A172 (cell line): ENCODE measurements at regions not wholly inside any gene's neighbourhood (a gene's known extent, or its start where the extent isn't known, plus 50 kb on each side); places are given as distances from the start of the nearest gene placed in this dataset.
"Not testable (repeated sequence)": the region's sequence is repeated elsewhere in the genome, so short reads cannot be mapped to it uniquely, and the experiment has no call there.

ENCODE experiments used
- DNase-seq: peaks from one replicate; pipeline ENCODE4 v3.0.0-alpha.2; 2015; ENCODE audit warnings: low spot score

DNA sequence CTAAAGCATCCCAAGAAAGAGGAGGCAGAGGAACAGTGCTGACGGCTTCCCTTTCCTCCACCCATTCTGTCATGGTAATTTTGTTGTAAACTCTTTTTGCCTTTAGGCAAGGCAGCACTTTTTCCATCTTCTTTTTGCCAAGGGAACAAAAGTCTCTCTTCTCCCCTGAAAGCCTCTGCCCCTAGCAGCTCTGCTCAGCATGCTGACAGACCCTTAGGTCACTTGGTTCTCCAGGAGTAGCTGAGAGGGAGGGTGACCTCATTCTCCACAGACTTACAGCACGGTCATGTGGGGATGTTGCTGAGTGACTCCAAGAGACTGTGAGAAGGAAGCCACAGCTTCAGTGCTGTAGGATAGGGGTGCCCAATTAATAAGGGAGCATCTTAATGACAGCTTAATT, 81.1 kb upstream of the RALGAPA2 start:
- DNase-seq = no peak

DNA sequence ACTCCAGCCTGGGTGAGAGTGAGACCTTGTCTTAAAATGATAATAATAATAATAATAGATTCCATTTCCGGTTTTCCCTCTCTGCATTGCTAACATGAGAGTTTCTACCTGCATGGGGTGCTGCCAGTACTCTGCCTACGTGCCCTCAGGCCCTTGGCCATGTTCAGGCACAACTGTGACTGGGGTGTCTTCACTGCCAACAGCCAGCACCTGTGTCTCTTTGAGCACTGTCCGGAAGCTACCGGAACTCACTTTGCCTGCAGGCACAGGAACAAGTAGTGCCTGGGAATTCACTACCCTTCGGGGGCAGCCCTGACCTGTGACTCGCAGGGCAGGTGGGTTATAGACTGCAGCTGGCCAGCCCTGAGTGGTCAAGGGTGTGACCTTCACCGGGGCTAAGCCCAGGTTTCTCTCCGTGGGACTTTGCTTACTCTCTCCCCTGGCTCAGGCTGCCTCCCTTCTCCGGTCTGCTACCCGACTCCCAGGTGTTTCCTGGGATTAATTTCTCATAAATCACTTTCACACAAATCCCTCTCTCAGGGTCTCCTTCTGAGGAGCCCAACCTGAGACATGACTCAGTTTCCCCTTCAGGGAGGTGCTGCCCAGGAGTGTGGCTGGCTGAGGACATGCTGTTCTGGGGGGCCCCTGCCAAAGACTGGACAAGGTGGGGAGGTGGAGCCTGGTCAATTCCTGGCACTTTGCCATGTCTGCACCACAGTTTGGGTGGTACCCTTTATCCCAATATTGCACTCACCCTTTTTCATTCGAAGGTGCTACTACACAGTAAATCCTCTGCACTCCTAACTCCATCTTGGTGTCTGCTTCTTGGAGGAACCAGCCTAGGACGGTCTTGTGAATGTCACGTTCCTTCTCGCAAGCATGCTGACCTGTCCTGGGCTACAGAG, 79.5 kb upstream of the RALGAPA2 start:
- no peak for DNase-seq

- DNase-seq = no peak
These were observed 75.9 kb upstream of the RALGAPA2 start for GRCh38 chr20:20788308-20788707.

DNA sequence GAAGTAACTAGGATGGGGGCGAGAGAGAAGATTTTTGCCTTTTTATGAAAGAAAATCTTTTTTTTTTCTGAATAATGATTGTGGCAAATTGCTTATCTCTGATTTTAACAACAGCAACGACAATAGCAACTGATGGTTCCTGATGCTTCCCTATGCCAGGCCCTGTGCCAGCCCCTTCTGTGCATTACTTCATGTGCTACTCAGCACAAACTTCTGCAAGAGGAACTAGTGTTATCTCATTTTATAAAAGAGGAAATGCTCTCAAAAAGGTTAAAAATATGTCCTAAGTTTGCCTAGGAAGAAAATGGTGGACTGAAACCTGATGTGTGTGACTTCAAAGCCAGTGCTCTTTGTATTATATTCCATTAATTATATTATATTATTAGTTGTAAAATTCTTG, 74.0 kb upstream of the RALGAPA2 start:
- DNase-seq = no peak

DNA sequence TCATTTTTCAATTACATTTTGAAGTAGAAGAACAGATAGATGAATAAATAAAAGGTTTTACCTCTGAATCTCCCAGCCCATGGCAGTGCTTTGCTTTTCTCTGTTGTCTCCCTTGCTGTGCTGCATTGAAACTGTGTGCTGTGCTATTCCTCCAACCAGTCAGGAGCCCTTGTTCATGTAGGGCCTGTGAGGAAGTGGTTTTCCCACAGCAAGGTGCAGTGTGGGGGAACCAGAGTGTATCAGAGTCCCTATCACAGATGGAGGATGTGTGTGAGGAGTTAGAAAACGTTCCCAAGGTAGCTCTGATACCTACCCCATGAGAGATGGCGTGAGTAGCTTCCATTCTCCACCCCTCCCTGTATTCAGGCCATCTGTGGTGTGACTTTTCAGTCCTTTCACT, 72.8 kb upstream of the RALGAPA2 start:
- DNase-seq = no peak

- not testable (repeated sequence) for DNase-seq
These were observed 72.0 kb upstream of the RALGAPA2 start for GRCh38 chr20:20784450-20784849.

- no peak for DNase-seq
These were observed 71.0 kb upstream of the RALGAPA2 start for GRCh38 chr20:20783450-20783849.

- DNase-seq = no peak
These were observed 70.3 kb upstream of the RALGAPA2 start for GRCh38 chr20:20782755-20783154.

DNA sequence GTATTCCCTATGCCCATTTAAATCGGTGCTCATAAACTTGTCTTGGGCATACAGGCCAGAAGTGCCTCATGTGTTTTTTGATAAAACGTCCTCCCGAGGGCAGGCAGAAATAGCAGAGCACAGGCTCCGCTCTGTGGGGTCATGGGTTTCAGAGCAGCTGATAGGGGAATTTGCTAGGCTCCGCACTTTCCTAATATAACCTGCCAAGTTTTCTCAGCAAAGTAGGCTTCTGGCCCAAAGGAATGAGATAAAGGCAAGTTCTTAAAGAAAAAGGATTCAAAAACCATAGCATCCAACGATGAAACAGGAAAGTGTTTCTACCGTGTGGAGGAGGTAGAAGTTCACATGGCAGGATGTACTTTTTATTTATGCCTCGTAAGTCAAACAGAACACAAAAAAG, 69.8 kb upstream of the RALGAPA2 start:
- DNase-seq = no peak

GRCh38 chr20:20781029-20781428, 68.6 kb upstream of the RALGAPA2 start:
- DNase-seq = no peak

- no peak for DNase-seq
These were observed 67.8 kb upstream of the RALGAPA2 start for GRCh38 chr20:20780127-20780824.

GRCh38 chr20:20778676-20779075, 66.2 kb upstream of the RALGAPA2 start:
- DNase-seq = no peak

DNA sequence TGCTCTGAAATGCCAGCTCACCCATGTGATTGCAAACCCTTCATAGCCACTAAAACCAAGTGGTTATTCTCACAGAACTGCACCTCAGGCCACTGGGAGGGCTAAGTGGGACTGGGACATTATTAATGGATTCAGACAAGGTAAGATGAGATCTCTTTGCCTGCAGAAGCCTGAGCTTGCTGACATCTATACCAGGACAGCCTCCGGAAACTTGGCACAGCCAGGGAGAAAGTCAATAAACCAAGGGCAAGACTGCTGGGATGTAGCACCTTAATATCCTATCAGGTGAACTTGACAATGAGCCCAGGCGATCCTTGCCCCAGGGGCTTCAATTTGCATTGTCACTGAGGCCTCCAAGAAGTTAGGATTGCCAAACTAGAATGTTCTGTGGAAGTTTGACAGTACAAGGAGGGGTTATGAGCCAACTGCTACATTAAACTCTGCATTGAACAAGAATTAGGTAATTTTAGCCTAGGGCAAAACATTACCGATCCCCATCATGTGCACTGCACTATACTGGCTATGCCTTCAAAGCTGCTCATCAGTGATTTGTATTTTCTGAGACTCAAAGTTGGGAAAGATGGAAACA, 60.1 kb upstream of the RALGAPA2 start:
- DNase-seq = no peak

- no peak for DNase-seq
These were observed 55.9 kb upstream of the RALGAPA2 start for GRCh38 chr20:20768202-20768815.

DNA sequence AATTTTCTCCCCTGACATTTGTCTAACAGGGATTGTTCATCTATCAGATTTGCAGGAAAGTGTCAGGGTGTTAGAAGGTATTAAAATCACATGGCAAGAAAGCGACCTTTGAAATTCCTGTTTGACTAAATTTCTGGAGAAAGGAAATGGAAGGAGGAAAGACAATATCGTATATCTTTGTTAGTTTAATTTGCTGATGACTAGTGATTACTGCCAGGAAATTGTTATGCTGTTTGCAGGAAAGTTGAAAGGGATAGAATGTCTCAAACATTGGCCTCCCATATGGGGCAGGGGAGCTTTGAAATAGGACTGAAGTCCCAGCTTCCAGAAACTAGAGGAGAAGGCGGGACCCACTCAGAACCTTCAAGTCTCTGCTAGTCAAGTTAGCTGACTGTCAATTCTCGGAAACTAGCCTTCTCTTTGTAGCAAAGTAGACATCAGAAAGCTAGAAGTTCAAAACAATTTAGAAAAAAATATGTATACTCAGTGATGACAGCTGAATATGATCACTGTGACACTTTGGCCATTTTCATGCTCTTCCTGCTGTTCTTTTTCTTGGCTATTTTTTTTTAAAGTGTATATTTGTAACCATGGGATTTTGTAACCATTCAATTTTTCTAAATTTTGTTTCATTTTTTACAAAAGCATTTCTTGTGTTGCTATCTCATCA, 53.4 kb upstream of the RALGAPA2 start:
- DNase-seq = no peak

- DNase-seq = no peak
These were observed 51.2 kb upstream of the RALGAPA2 start for GRCh38 chr20:20763650-20764049.
